Activated CD8-positive, alpha-beta T cell treated with anti-CD3 and anti-CD28 coated beads, Interleukin-2, amount 10 ng/mL, durations not matched to agents 7 days and 5 days (primary cell): ENCODE measurements at regions not wholly inside any gene's neighbourhood (a gene's known extent, or its start where the extent isn't known, plus 50 kb on each side); places are given as distances from the start of the nearest gene placed in this dataset.

Experiments used
- ATAC-seq: fragments of 150-1000 bp; cut with Tn5 transposase; one replicate; pipeline ENCODE4 v1.10.0; 2021; ENCODE audit warnings: moderate library complexity
- CTCF ChIA-PET: fragments of 350-600 bp; sonication (Branson Sonifier 250); formaldehyde crosslinking; loops from one replicate; lab custom pipeline; 2021; ENCODE audit warnings: antibody characterized with exemption; lab: Charles Lee
- POLR2A ChIA-PET: fragments of 350-600 bp; sonication (Branson Sonifier 250); formaldehyde crosslinking; loops from one replicate; lab custom pipeline; 2021; ENCODE audit warnings: antibody characterized with exemption; lab: Charles Lee
- DNase-seq: peaks from one replicate; pipeline ENCODE4 v3.0.0-alpha.2; 2020
- H3K27ac Mint-ChIP-seq: one replicate; pipeline ENCODE4 v1.8.0; 2021; ENCODE audit warnings: mild to moderate bottlenecking, mixed read lengths
- H3K27me3 Mint-ChIP-seq: one replicate; pipeline ENCODE4 v1.8.0; 2021; ENCODE audit warnings: low read depth, mixed read lengths
- H3K36me3 Mint-ChIP-seq: one replicate; pipeline ENCODE4 v1.8.0; 2021; ENCODE audit warnings: low read depth, mixed read lengths
- H3K4me1 Mint-ChIP-seq: one replicate; pipeline ENCODE4 v1.8.0; 2021; ENCODE audit warnings: low read depth, mixed read lengths
- H3K4me3 Mint-ChIP-seq: one replicate; pipeline ENCODE4 v1.8.0; 2021; ENCODE audit warnings: mild to moderate bottlenecking, mixed read lengths
- H3K9me3 Mint-ChIP-seq: one replicate; pipeline ENCODE4 v1.8.0; 2022; ENCODE audit warnings: mixed read lengths; ENCODE audit not compliant: insufficient read depth

- Mint-ChIP-seq H3K27ac (no peak overlapping the region), H3K4me1 (peaks cover 11% of the 10 kb centered on the region), H3K9me3 (no peaks in the 10 kb centered on the region), H3K27me3 (peaks cover 17% of the 10 kb centered on the region), H3K4me3 (no peak overlapping the region), H3K36me3 (no peaks in the 10 kb centered on the region)
- ATAC-seq (no peak), DNase-seq (no peak)
- ChIA-PET CTCF (interaction anchor here (1.1 kb wide), 1 partner anchor 18 kb away, joined by 3 read pairs; no protein-coding TSS in a partner anchor), POLR2A (no interaction called here)
Measured at GRCh38 chr7:42858570-42858969, 53.3 kb downstream of the C7orf25 start.

- CTCF ChIA-PET = no interaction called here
- no peak for DNase-seq
- Mint-ChIP-seq H3K9me3 (no peaks in the 10 kb centered on the region), H3K36me3 (no peaks in the 10 kb centered on the region), H3K27me3 (peaks cover 24% of the 10 kb centered on the region), H3K4me3 (peak overlapping the region; percentile 55), H3K4me1 (peaks cover 11% of the 10 kb centered on the region), H3K27ac (no peak overlapping the region)
- no peak for ATAC-seq
- POLR2A ChIA-PET = no interaction called here
Measured at GRCh38 chr7:42856605-42856987, 55.3 kb downstream of the C7orf25 start.

GRCh38 chr7:42854571-42855118 lies 57.2 kb downstream of the C7orf25 start:
- CTCF ChIA-PET = no interaction called here

GRCh38 chr7:42852531-42852930 lies 59.3 kb downstream of the C7orf25 start:
- Mint-ChIP-seq H3K36me3 (no peaks in the 10 kb centered on the region), H3K4me1 (peaks cover 10% of the 10 kb centered on the region), H3K9me3 (no peaks in the 10 kb centered on the region), H3K27ac (no peak overlapping the region), H3K27me3 (peaks cover 26% of the 10 kb centered on the region), H3K4me3 (no peak overlapping the region)
- ChIA-PET POLR2A (no interaction called here), CTCF (no interaction called here)
- ATAC-seq (no peak), DNase-seq (no peak)

More at GRCh38 chr7:42854571-42855118, 57.2 kb downstream of the C7orf25 start:
- Mint-ChIP-seq H3K27ac (no peak overlapping the region), H3K36me3 (no peaks in the 10 kb centered on the region), H3K4me1 (peaks cover 11% of the 10 kb centered on the region), H3K27me3 (peaks cover 22% of the 10 kb centered on the region), H3K9me3 (no peaks in the 10 kb centered on the region), H3K4me3 (no peak overlapping the region)
- POLR2A ChIA-PET = no interaction called here
- DNase-seq (no peak), ATAC-seq (no peak)

GRCh38 chr7:42843205-42843800 lies 68.6 kb downstream of the C7orf25 start:
- no peaks in the 10 kb centered on the region for H3K36me3 Mint-ChIP-seq
- ATAC-seq (no peak), DNase-seq (peak; percentile 24)
- POLR2A ChIA-PET = no interaction called here
- H3K27ac Mint-ChIP-seq = no peak overlapping the region
- no peaks in the 10 kb centered on the region for H3K9me3 Mint-ChIP-seq
- no peak overlapping the region for H3K4me3 Mint-ChIP-seq
- H3K4me1 Mint-ChIP-seq = no peaks in the 10 kb centered on the region
- CTCF ChIA-PET = interaction anchor here (0.8 to 1.4 kb wide), 2 partner anchors 33 to 900 kb away, joined by 4 read pairs; no protein-coding TSS in a partner anchor
- H3K27me3 Mint-ChIP-seq = peaks cover 22% of the 10 kb centered on the region

- no peak for DNase-seq
- no peaks in the 10 kb centered on the region for H3K36me3 Mint-ChIP-seq
- H3K9me3 Mint-ChIP-seq = no peaks in the 10 kb centered on the region
- no peak overlapping the region for H3K27ac Mint-ChIP-seq
- no peaks in the 10 kb centered on the region for H3K4me1 Mint-ChIP-seq
- H3K27me3 Mint-ChIP-seq = peaks cover 11% of the 10 kb centered on the region
- ATAC-seq = no peak
- POLR2A ChIA-PET = no interaction called here
- CTCF ChIA-PET = no interaction called here
- H3K4me3 Mint-ChIP-seq = no peak overlapping the region
Measured at GRCh38 chr7:42834676-42835075, 77.2 kb downstream of the C7orf25 start.

GRCh38 chr7:42833411-42833810 lies 78.5 kb downstream of the C7orf25 start:
- H3K9me3 Mint-ChIP-seq = no peaks in the 10 kb centered on the region
- ATAC-seq (no peak), DNase-seq (no peak)
- no peaks in the 10 kb centered on the region for H3K4me1 Mint-ChIP-seq
- H3K36me3 Mint-ChIP-seq = no peaks in the 10 kb centered on the region
- POLR2A ChIA-PET = no interaction called here
- H3K27me3 Mint-ChIP-seq = peaks cover 8% of the 10 kb centered on the region
- no peak overlapping the region for H3K27ac Mint-ChIP-seq
- CTCF ChIA-PET = no interaction called here
- no peak overlapping the region for H3K4me3 Mint-ChIP-seq

- Mint-ChIP-seq H3K4me3 (no peak overlapping the region), H3K9me3 (no peaks in the 10 kb centered on the region), H3K36me3 (no peaks in the 10 kb centered on the region), H3K27me3 (peaks cover 8% of the 10 kb centered on the region), H3K27ac (no peak overlapping the region), H3K4me1 (no peaks in the 10 kb centered on the region)
- DNase-seq (no peak), ATAC-seq (no peak)
- CTCF ChIA-PET = no interaction called here
- POLR2A ChIA-PET = no interaction called here
Measured at GRCh38 chr7:42832667-42833066, 79.2 kb downstream of the C7orf25 start.

- no peaks in the 10 kb centered on the region for H3K9me3 Mint-ChIP-seq
- peaks cover 8% of the 10 kb centered on the region for H3K27me3 Mint-ChIP-seq
- no peaks in the 10 kb centered on the region for H3K36me3 Mint-ChIP-seq
- ATAC-seq (no peak), DNase-seq (no peak)
- H3K4me3 Mint-ChIP-seq = no peak overlapping the region
- no peak overlapping the region for H3K27ac Mint-ChIP-seq
- no peaks in the 10 kb centered on the region for H3K4me1 Mint-ChIP-seq
- POLR2A ChIA-PET = no interaction called here
- CTCF ChIA-PET = no interaction called here
Measured at GRCh38 chr7:42831718-42832522, 80.0 kb downstream of the C7orf25 start.

- H3K4me1 Mint-ChIP-seq = no peaks in the 10 kb centered on the region
- ChIA-PET POLR2A (no interaction called here), CTCF (no interaction called here)
- H3K27me3 Mint-ChIP-seq = peaks cover 8% of the 10 kb centered on the region
- no peaks in the 10 kb centered on the region for H3K9me3 Mint-ChIP-seq
- no peaks in the 10 kb centered on the region for H3K36me3 Mint-ChIP-seq
- DNase-seq = no peak
- H3K4me3 Mint-ChIP-seq = no peak overlapping the region
- H3K27ac Mint-ChIP-seq = no peak overlapping the region
- ATAC-seq = no peak
Measured at GRCh38 chr7:42831006-42831717, 80.7 kb downstream of the C7orf25 start.

GRCh38 chr7:42812779-42813178 lies 99.1 kb downstream of the C7orf25 start:
- ATAC-seq = no peak
- Mint-ChIP-seq H3K4me1 (no peaks in the 10 kb centered on the region), H3K9me3 (no peaks in the 10 kb centered on the region), H3K4me3 (no peak overlapping the region), H3K27ac (no peak overlapping the region), H3K36me3 (no peaks in the 10 kb centered on the region), H3K27me3 (no peaks in the 10 kb centered on the region)
- ChIA-PET POLR2A (no interaction called here), CTCF (no interaction called here)
- DNase-seq = no peak

- Mint-ChIP-seq H3K9me3 (peaks cover 4% of the 10 kb centered on the region), H3K27me3 (no peaks in the 10 kb centered on the region), H3K4me1 (no peaks in the 10 kb centered on the region), H3K36me3 (no peaks in the 10 kb centered on the region), H3K27ac (no peak overlapping the region), H3K4me3 (no peak overlapping the region)
- CTCF ChIA-PET = no interaction called here
- no peak for ATAC-seq
- POLR2A ChIA-PET = no interaction called here
- DNase-seq = no peak
Measured at GRCh38 chr7:42805601-42806000, 106.3 kb downstream of the C7orf25 start.
